ENCODE measurements at regions not wholly inside any gene's neighbourhood (a gene's known extent, or its start where the extent isn't known, plus 50 kb on each side); places are given as distances from the start of the nearest gene placed in this dataset.
"Not testable (repeated sequence)": the region's sequence is repeated elsewhere in the genome, so short reads cannot be mapped to it uniquely, and the experiment has no call there.

DNA sequence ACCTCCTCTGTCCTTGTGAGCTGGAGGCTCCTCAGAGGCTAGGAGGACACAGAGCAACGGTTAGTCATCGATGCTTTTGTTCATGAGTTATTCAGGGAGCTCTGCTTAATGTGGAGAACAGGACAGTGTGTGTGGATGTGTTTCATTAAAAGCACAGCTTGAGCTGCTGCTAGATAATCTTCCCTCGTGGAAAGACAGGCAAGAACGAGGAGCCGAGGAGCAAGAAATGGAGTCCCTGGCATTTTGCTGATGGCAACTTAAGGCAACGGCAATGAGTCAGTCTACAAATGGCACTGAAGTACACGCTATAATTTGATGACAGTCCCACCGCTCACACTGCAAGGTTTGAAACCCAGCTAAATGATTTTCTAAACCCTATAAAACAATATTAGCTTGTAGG is 106.2 kb downstream of the IGLL1 start:
- ATAC-seq (ENCODE audit: low FRiP score) (no peak), DNase-seq (ENCODE audit: low spot score) (no peak)
- TF ChIP-seq CTCF (IDR thresholded peaks at IDR 0.05): no peak

DNA sequence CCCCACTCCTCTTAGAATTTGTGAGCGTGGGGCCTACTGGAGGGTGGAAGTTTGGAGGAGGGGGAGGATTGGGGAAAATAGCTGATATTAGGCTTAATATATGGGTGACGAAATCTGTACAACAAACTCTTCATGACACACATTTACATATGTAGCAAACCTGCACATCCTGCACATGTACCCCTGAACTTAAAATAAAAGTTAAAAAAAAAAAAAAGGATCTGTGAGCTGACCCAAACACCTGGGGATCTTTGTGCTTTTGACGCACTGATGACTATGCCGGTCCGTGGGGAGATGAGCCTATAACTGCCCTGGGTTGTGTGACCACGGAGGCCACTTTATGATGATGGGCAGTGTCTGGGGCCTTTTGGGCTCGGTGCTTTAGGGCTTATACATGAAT is 107.7 kb downstream of the IGLL1 start:
- ATAC-seq (ENCODE audit: low FRiP score); DNase-seq (ENCODE audit: low spot score): not testable (repeated sequence)

- no peak for ATAC-seq (ENCODE audit: low FRiP score)
- DNase-seq (ENCODE audit: low spot score): no peak
- TF ChIP-seq CTCF (IDR thresholded peaks at IDR 0.05): no peak
Observed at GRCh38 chr22:23471698-23472097, 108.4 kb downstream of the IGLL1 start.

- no peak for TF ChIP-seq CTCF (IDR thresholded peaks at IDR 0.05)
- ATAC-seq (ENCODE audit: low FRiP score) (no peak), DNase-seq (ENCODE audit: low spot score) (no peak)
Observed at GRCh38 chr22:23470811-23471389, 109.2 kb downstream of the IGLL1 start.

DNA sequence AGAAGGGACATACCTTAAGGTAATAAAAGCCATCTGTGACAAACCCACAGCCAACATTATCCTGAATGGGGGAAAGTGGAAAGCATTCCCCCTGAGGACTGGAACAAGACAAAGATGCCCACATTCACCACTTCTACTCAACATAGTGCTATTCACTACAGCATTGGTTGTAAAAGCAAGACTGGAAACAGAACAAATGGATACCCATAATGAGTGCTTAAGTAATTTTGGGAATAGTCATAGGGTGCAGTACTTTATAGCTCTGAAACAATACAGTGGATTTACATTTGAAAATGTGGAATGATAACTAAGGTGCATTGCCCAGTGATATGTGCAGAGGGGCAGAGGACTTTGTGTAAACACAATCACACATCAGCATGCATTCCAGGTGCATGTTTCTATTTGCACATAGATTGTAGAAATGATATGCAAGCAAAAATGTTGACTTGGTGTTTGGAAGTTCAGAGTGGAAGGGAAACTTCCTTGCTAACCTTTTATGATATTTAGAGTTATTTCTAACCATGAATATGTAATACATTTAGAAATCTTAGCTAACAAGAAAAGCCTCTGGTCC is 112.3 kb downstream of the IGLL1 start:
- DNase-seq (ENCODE audit: low spot score) (no peak), ATAC-seq (ENCODE audit: low FRiP score) (no peak)
- TF ChIP-seq CTCF (IDR thresholded peaks at IDR 0.05): no peak

GRCh38 chr22:23466351-23466750 is 113.7 kb downstream of the IGLL1 start:
- DNase-seq (ENCODE audit: low spot score) (no peak), ATAC-seq (ENCODE audit: low FRiP score) (no peak)
- TF ChIP-seq CTCF (IDR thresholded peaks at IDR 0.05): no peak

GRCh38 chr22:23464796-23465195 is 115.3 kb downstream of the IGLL1 start:
- DNase-seq (ENCODE audit: low spot score); ATAC-seq (ENCODE audit: low FRiP score): not testable (repeated sequence)

GRCh38 chr22:23460517-23461031 is 119.5 kb downstream of the IGLL1 start:
- ATAC-seq (ENCODE audit: low FRiP score); DNase-seq (ENCODE audit: low spot score): not testable (repeated sequence)

DNA sequence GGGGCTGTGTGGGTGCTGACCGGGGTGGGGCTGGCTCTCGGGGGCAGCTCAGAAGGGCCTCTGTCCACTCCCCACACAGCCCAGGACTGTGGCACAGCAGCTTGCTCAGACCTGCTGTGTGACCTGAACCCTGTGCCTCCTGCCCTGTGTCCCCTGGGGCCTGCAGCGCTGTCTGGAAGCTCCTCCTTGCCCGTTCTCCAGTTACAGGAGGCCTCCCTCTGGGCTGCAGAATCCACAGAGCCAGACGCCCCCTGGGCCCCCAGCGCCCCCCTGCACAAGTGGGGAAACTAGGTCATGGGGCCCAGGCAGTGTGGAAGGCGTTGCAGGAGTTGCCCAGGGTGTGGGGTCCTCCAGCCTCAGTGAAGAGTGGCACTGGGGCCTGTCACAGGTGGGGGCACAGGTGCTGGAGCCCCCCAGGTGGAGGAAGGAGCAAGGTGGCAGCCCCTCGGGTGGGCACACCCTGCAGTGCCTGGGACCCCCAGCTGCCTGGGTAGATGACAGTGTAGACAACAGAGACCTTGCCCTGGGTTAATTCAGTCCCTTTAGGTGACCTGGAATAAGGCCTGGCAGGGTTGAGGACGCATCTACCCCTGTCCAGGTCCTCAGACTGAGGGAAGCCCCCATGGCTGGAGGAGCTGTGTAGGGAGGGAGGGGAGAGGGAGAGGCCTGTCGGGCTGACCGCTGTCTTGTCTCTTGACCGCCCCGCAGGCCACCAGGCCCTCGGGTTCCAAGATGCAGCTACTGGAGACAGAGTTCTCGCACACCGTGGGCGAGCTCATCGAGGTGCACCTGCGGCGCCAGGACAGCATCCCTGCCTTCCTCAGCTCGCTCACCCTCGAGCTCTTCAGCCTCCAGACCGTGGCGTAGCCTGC is 120.2 kb downstream of the IGLL1 start:
- ATAC-seq (ENCODE audit: low FRiP score); DNase-seq (ENCODE audit: low spot score): not testable (repeated sequence)
